ENCODE measurements at regions not wholly inside any gene's neighbourhood (a gene's known extent, or its start where the extent isn't known, plus 50 kb on each side); places are given as distances from the start of the nearest gene placed in this dataset.
A peak's percentile ranks its signal among the peaks of the same experiment; 100 is the strongest.

DNA sequence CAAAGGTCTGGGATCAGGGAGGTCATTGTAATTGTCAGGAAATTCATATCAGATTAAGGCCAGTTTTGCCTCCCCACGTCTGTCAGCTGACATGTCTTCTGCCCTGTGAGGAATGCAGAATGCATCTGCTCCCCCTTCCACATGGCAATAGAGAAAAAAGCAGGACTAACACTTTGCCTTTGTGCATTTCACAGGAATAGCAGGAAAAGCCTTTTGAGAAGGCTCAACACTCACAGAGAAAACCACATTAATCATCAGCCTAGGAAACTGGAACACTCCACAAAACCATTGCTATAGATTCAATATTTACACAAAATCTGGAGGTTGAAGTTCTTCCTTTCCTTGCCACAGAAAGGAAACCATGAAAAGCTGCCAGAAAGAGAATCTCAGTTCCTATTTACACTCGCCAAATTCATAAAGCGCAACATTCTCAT lies 165.2 kb upstream of the HES1 start:
- DNase-seq: peak; percentile 52

DNA sequence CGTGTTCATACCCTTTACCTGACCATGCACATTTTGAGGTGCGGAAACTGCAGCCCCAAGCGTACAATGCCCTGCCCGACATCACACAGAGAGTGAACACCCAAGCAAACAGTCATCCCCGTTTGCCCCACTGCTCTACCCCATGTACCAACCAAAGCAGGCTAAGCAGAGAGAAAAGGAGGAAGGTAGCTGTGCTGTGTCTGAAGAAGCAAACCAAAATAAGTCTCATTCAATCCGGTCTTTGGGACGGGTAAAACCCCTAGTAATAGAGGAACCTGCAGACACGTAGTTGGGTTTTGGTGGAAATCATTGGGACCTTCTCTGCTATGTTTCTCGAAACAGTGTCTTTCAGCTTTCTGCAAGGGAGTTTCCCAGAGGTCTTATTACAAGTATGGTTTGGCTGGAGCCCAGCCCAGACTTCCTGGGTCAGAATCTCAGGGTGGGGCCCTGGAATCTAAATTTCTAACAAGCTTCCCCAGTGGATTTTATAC lies 164.6 kb upstream of the HES1 start:
- DNase-seq: no peak

DNA sequence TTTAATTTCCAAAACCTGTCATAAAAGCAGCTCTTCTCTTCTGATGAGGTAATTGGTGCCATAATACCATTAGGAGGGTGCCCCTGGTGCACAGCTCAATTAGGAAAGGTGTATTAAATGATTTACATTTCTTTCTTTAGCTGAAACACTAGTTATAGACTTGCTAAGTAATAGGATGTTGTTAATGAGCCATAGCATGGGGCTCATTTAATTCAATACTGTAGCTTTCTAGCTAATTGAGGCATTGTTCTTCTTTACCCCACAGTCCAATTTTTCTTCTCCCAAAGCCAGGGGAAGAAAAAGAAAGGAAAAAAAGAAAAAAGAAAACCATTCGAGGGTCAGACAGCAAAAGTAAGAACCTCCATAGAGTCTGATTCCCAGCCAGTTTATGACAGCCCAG lies 164.0 kb upstream of the HES1 start:
- no peak for DNase-seq

DNA sequence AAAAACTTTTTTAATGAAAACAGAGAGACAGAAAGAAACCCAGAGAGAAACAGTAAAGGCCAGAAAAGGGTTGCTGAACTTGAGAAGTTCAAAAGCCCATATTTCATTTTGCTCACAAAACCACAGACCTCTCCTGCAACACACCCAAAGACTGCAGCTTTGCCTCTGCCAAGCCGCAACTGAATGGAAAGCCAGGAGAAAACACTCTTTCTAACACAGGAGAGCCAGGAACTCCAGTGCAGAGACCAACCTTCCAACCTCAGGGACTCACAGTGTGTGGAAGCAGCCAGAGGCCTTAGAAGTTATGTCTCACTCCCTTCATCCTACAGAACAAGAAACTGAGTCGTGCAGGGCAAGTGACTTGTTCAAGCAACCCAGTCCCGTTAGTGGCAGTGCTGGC lies 163.1 kb upstream of the HES1 start:
- DNase-seq: no peak

DNA sequence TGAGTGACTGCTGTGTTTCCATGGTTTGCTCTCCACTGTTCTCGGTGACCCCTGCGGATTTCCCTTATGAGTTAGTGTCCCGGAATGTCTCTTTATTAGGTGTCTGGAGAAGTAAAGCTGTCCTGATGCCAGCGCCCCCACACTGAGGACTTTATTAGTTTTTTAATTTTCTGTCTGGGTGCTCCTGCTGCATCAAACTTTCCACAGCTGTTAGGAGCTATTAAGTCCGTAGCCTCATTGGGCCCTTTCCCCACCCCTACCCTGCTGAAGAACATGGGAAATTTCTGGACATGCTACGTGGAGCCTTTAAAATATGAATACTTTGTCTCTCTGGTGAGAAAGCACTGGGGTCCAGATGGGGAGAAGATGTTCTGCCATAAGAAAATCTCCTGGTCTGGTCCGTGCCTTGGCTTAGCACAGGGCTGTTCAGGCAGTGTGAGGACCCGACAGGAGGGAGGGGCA lies 161.7 kb upstream of the HES1 start:
- DNase-seq: no peak

DNA sequence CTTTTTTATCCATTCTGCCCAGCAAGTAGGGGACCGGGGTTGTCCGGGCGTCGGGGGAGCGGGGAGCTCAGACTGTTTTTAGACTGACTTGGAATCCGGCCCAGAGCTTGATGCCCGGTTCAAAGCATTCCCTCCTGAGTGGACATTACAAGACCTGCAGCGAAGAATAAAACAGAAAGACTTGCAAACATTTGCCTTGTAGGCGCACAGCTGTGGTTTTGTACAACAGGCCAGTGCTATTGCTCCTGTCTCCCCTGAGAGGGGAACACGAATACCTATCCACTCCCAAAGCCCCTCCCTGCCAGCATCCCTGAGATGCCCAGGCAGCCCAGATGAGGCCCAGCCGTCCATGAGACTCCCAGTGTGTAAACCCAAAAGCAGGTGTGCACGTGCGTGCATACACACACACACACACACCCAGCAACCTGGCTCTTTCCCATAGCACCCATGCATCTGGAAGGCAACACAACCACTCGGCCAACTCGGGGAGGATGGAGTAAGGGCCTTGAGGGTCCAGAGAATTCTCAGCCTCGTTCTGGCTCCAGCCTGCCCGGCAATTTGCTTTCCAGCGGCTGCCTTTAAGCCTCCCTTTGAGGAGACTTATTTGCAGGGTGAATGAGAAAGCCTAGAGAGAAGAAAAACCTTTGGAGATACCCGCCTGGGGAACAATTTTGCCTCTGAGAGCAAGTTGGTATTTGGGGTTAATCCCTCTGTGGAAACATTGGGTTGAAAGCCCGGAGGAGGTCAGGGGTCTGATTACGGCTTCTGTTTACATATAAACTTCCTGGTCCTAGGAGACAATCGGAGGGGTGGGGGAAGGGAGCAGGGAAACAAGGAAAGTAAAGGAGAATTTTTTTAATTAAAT lies 161.0 kb upstream of the HES1 start:
- DNase-seq: peak; percentile 71

DNA sequence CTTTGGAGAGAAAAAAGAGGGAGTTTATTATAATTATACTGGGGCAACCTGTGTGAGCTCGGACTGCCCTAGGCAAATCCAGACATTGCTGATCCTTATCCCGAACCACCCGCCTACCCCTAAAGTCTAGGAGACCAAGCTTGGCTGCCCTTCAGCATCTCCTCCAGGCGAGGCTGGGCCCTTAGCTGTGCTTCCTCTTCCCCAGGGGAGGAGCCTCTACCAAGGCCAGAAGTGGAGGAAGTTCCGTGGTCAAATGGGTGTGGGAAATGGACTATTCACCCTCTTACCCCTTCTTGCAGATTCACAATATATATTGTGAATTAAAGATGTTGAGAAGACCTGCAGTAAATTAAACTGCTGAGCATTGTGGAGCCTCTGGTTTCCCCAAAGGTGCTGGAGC lies 158.3 kb upstream of the HES1 start:
- no peak for DNase-seq

DNA sequence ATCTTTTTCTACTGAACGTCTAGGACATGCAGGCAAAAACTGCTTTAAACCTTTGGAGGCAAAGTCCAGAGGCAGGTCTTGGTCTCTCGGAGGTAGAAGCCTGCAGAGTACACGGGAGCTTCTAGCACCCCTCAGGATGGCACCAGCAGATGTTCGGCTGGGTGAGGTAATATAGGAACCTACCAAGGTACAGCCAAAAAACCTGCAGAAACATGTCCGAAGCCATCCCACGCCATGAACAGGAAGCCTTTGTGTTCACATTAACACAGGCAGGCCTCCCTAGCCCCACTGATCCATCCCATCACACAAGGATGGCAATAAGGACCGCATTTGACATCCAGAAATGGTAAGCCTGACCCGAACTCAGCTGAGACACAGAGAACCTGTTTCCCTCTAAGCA lies 157.9 kb upstream of the HES1 start:
- no peak for DNase-seq

DNA sequence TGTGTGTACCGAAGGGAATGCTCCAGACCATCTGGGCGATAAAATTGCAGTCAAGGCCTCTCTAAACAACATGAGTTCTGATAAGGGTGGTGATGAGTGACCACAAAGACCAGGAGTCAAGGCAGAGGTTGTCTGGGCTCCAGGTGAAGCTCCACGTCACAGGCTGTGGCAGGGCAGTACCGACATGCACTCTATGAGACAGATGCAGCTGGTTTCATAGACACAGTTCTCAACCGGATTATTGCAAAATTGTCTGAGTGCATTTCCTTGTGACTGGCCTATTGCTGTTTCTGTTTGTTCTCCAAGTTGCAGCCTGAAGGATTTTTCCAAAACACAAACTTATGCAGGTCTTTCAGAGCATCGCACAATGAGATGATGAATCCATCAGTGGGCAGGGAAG lies 157.5 kb upstream of the HES1 start:
- DNase-seq: no peak

DNA sequence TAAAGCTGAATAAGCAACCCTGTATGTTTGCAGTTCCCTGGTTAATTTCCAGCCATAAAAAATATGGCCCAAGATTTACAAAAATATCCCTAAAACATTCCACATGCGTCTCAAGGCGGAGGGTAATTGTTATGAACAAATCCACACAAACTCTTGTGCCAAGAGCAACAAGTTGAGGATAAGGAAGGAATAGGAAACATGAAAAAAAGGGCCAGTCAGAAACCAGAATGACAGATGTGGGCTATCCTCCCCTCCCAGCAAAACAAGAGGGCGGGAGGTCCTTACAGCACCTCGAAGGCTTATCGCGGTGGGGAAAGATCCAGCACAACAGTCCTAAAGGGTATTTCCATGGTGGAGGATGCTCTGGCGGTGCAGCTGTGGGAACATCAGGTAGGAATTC lies 155.6 kb upstream of the HES1 start:
- no peak for DNase-seq

DNA sequence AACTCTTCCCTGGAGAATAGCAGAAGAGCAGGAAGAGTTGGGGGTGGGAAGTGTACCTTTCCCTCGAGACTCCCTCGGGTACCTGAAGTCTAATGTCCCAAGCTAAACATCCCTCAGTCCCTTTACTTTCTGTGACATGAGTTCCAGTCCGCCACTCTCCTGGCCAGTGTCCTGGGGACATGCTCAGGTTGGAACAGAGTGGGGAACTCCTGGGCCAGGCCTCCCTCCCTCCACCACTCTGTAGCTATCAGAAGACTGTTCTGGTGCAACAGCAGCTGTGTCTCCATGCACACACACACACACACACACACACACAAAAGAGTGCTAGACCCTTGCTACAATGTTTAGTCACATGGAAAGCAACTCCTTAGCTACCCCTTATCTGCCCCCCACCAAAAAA lies 155.0 kb upstream of the HES1 start:
- no peak for DNase-seq

DNA sequence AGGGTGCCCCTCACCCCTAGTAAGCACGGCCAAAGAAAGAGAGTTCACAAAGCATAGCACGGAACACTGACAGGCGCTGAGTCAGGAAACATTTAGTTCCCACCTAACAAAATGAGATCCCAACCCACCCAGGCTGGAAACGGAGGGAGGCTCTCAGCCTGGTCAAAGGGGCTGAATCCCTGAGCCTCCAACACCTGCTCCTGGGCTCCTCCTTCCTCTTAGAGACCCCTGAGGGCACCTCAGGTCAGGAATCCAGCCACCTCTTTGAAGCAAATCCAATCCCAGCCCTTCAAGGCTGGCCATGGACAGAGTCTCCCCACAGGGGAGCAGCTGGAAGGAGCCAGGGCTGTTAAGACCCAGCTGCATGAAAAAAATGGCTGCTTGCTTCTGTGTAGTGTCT lies 154.4 kb upstream of the HES1 start:
- no peak for DNase-seq

DNA sequence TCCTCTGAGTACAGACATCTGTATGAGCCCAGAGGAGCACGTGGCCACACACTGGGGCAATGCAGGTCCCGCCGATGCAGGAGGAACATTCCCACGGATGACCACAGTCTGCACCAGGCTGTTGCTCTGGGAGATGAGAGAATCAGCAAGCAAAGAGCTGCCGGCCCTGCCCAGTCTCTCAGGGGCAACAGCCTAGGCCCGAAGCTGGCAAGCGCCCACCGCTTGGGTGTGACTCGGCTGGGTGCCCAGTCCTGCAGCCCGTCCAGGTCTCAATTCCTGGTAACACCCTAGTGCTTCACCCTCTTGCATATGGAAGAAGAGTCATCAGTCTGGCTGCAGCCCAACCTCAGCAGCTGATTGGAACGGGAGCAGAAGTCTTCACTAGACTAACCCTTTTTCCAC lies 153.7 kb upstream of the HES1 start:
- DNase-seq: no peak

DNA sequence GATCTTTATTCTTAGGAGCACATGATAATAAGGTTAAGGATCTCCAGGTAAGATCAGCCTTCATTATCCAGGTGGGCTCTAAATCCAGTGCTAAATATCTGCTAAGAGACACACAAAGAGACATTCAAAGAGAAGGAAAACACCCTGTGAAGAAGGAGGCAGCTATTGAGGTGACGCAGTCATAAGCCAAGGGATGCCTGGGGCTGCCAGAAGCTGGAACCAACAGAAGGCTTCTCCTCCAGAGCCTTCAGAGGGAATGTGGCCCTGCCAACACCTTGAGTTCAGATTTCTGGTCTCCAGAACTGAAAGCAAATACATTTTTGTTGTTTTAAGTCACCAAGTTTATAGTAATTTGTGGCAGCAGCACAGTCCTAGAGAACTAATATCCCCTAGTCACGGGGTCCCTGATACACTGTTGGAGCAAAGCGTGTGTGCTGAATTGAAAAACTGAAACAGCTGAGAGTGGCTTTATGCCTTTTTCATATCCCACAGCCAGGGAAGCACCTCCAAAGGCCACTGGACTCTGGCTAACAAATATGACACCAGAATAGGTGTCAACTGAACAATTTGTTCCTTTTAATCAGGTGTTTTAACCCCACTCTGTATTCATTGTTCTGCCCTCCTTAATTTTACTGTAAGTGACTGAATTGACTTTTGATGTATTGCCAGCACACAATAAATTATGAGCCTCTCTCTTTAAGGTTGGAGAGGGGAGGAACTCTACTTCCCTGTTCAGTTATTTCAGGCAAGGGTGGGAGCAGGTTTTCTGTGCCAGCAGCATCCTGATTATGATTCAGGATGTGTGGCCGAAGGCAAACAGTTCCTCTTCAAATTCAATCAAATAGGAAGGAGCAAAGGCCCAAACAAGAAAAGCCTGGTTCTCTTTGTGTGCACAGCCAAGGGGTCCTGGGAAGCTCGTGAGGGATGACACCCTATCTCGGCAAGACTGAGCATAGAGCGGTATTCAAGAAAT lies 151.8 kb upstream of the HES1 start:
- DNase-seq: no peak

DNA sequence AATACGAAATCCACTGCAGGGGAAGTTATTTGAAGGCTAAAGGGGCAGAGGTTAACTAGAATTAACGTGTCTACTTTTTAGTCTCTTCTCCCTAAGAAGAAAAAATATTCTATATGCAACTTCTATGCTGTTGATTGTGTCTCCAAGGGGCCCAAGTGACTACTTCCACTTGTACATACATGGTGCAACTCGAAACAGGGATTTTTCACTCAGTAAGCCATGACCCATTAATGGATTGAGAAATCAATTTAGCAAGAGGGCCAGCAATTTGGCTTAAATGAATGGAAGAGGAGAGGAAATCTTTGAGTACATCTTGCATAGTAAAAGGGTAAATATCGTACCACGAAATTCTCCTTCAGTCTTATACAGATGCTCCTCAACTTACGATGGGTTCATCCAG lies 151.1 kb upstream of the HES1 start:
- DNase-seq: no peak

DNA sequence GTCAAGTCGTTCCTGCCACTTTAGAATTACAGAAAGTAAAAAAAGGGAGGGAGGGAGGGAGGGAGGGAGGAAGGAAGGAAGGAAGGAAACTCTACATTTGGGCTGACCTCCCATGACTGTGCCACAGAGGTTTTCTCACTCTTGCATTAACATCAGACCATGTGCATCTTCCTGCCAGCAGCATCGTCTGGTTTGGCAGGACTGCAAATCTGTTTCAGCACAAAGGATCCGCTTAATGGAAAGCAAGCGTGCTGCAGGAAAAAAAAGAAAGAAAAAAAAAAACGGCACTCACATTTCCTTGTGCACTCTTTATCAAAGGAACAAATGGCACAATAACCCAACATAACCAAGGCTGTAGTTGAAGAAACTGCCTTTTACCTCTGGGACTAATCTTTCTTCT lies 148.8 kb upstream of the HES1 start:
- DNase-seq: no peak

DNA sequence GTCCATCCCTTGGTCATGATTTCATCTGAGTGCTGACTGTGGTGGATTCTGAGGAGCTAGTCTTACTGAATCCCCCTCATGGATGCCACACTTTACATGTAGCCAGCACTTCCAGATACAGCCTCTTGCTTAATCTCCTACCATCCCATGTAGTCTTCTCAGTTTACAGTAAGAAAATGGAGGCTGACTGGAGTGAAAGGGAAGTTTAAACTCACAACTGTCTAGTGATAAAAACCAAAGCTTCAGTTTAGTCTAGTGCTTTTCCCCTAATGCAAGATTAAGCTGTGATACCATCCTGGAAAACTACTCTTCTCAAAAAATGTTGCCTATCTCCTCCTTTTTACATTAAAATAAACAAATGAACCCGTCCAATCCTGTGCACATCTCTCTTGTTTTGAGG lies 146.8 kb upstream of the HES1 start:
- no peak for DNase-seq

DNA sequence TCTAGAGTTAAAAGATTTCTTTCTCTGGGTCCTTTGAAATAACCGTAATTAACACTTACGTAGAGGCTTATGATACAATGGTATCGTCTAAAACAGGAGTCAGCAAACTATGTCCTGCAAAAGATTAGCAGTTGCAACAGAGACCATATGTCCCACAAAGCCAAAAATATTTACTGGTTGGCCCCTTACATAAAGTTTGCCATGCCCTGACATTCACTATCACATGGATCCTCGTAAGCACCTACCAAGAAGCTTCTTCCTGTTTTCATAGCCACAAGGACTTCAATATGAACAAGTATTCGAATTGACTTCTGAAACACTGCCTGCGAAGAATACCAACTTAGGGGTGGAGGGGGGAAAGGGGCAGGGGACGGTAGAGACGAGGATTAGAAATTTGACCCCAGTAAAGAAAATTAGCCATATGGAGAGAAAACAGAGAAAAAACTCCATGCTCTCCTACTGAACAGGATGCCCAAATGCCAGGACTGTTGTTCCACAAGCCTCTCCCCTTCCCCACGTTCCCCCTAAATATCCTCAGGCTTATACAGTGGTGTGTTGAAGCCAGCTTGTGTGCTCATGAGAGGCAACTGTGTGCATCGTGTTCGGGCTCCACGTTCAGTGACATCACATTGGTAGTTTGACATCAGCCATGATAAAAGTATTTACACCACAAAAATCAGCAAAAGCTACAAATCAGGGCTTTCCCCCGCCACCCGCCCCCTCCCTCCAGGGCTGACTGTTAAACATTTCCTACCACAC lies 144.1 kb upstream of the HES1 start:
- DNase-seq: no peak

DNA sequence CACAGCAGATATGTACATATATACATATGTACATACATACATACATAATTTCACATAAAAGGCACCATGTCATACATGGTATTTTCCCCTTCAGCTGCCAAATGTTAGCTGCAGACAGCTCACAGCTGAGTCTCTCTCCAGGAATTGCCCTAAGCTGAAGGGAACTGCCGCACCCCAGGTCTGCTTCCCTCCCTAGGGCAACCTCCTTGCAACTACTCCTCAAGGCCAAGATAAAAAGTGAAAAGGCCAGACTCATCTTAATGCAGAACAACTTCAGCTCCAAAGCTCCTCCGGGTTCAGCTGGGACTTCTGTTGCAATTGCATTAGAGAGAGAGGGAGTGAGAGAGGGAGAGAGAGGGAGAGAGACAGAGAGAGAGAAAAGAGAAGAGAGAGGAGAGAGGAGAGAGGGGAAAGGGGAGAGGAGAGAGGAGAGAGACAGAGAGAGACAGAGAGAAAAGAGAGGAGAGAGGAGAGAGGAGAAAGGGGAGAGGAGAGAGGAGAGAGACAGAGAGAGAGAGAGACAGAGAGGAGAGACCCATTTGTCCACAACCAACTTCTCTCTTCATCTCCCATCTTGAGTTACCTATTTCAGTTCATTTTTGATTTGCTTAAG lies 143.4 kb upstream of the HES1 start:
- no peak for DNase-seq

DNA sequence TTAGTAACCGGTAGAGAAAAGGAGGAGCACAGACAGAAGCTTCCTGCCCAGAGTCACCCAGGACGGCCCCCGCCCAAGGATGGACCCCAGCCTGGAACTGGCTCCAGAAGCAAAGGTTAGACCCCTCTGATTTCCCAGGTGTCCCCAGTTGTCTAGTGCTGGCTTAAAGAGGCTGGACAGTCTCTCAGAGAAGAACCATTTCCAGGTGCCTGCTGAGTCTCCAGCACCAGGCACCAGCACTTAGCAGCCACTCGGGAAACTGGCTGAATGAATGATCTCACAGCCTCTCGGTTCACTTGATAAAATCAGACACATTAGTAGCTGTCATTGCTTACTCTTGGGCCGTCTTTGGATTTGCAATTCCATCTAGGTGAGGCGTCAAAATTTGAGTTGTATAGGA lies 139.7 kb upstream of the HES1 start:
- no peak for DNase-seq

DNA sequence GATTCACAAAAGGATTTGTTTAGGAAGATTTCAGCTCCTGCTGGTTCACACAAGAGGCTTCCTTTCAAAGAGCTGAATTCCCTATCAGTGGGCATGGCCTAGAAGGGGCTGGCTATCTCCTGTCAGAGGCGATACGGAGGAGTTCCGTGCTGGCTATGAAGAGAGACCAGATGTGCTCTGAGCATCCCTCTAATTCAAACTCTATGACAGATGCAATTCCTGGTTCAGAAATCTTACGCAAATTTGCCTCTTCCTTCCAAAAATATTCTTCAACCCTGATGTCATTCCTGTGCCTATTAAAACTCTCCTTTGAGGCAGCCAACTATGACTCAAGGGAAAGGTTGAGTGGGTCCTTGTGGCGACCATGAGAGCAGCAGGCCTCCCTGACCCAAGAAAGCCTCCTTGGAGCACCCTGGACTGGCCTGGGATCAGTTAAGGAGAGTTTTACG lies 139.3 kb upstream of the HES1 start:
- DNase-seq: no peak

Measured in DMS53 (cell line).